Ecto neural progenitor cell (in vitro differentiated cells): ENCODE measurements at regions not wholly inside any gene's neighbourhood (a gene's known extent, or its start where the extent isn't known, plus 50 kb on each side); places are given as distances from the start of the nearest gene placed in this dataset.
"Not testable (repeated sequence)": the region's sequence is repeated elsewhere in the genome, so short reads cannot be mapped to it uniquely, and the experiment has no call there.

ENCODE experiments used
- DNase-seq: peaks from one replicate; pipeline ENCODE4 v3.0.0-alpha.2; 2018; ENCODE audit warnings: low spot score

DNA sequence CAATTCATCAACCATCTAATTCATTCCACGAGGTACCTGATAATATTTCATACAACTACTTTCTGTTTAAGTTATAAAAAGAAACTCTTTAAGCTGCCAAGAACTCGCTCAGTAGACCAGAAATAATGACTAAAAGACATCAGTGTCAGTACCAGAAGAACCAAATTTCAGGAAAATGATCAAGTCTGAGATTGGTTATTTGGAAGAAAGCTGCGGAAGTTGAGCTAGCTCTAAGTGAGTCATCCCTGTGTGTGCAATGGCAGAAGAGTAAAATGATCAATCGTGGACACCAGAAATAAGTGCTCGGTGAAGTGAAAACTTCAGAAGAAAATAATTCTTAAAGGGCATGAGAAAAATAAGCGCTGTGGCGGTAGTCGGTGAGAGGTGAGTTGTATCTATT lies 933.2 kb upstream of the CHORDC1 start:
- no peak for DNase-seq

DNA sequence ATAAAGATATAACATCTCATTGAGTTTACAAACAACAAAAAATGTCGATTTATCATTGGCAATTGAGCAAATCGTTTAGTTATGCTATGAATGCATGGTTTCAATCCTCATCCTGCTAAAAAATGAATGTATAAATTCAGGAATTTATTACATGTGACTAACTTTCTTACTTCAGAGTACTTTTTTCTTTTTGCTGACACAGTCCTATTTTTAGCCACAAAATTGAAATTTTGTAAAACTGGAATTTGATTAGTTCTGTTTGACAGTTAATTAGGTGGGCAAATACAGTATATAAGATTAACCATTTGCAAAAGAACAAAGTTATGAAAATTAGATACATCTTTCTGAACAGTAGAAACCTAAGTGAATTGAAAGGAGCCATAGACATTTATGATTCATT lies 925.0 kb upstream of the CHORDC1 start:
- DNase-seq: no peak

DNA sequence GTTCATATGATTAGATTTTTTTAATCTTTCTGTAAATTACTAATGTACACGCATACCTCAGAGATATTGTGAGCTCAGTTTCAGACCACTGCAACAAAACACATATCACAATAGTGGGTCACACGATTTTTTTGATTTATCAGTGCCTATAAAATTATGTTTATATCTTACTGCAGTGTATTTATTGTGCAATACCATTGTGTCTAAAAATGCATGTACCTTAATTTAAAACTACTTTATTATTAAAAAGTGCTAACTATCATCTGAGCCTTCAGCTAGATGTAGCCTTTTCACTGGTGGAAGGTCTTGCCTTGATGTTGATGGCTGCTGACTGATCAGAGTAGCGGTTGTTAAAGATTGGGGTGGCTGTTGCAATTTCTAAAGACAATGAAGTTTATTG lies 918.8 kb upstream of the CHORDC1 start:
- no peak for DNase-seq

DNA sequence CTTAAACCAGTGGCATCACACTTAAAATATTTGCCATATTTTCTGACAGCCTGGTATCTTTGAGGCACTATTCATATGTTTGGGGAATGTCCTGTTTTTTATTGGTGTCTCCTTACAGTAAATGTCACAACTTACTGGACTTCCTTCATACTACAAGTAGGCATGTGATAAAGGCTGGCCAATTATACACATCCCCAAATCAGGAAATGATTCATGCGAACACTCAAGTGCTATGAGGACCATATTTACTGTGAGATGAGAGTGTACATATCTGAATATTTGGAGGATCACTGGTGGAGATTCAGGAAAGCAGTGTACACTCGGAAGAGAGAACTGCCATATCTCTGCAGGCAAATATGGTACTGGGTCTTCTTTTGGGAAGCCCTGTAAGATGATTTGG lies 913.8 kb upstream of the CHORDC1 start:
- no peak for DNase-seq

DNA sequence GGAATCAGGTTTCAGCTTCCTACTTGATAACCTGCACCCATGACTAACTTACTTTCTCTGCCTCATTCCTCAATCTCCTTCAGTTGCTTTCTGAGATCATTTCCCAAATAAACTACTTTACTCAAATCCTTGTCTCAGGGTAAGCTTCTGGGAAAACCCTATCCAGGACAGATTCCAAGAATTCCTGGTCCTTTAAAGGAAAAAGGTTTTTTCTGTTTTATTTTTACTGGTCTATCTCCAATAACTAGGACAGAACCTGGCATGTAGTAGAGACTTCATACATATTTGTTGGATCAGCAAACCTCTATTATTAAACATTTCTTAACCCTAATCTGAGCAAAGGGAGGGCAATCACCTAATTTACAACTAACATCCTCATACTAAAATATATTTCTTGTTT lies 910.5 kb upstream of the CHORDC1 start:
- no peak for DNase-seq

DNA sequence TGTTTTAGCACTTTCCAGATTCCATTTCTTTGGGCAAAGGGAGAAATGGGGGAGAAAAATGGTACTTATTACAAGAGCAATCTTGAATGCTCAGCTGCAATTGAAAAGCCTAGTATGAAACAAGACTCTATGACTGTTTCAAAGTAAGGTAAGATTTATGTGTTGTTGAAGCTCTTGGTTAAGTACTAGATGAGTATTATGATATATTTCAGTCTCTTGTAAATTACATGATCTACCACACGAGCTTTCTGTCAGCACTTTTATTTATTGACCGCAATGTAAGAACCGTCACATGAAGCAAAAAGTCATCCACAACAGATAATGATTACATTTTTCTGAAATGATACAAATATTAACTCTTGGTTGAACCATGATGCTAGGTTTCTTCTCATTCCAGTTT lies 906.7 kb upstream of the CHORDC1 start:
- no peak for DNase-seq

DNA sequence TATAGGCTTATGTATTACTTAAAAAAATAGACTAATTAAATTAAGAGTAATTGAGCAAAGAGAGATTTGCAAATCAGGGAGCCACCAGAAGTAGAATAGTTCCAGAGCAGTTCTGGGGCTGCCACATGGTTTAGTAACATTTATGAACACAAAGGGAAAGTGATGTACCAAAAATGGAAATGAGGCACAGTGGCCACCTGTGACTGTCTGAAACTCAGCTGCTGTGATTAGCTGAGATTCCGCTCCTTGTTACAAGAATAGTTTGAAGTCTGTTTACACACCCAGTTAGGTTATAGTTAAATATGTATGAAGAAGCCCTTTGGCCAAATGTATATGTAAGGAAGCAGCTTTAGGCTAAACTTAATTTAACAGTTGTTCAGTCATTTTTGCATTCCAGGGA lies 901.5 kb upstream of the CHORDC1 start:
- no peak for DNase-seq

DNA sequence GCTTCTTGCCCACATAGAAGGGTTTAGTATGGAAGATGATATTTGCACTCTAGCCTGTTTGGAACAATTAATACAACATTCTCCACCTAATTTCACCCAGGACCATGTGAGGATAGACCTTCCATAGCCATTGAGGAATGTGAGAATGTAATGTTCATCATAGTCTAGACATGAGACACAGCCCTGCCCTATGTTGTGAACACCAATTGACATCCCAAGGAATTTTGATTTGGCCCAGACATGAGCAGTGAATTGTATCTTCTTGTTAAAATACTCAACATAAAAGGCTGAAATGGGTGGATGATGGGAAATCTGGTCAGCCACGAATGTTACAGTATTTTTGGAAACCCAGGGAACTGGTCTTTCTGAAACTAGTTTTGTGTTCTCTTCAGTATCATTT lies 892.3 kb upstream of the CHORDC1 start:
- DNase-seq: no peak

DNA sequence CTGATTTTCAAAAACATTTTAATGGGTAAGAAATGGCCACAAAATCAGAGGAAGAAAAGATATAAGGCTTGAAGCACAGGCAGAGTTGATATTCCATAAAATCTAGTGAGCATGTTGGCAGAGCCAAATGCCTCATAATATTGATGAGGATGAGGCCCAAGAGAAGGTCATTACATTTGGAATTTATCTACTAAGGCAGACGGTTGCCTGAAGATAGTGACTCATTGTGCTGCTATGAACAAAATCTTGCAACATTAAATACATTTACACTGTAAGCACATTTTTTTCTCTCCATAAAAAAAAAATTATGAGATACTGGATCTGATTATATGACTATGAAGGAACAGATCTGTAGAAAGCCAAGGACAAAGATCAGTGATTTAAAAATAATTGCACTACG lies 881.4 kb upstream of the CHORDC1 start:
- DNase-seq: no peak

DNA sequence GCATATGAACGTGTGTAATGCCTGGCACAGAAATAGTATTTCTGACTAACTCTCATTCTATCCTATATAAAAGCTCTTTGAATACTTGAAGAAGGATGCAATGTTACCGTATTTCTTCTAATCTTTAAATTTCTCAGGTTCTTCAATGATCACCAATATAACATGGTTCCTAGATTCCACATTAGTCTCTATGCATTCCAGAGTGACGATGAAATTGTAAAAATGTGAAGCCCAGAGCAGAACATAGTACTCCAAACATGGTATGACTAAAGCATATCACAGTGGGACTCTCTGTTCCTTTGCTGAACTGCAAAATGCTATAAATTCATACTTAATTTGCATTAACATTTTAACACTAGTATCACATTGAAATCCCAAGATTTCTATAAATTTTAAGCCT lies 877.6 kb upstream of the CHORDC1 start:
- no peak for DNase-seq

DNA sequence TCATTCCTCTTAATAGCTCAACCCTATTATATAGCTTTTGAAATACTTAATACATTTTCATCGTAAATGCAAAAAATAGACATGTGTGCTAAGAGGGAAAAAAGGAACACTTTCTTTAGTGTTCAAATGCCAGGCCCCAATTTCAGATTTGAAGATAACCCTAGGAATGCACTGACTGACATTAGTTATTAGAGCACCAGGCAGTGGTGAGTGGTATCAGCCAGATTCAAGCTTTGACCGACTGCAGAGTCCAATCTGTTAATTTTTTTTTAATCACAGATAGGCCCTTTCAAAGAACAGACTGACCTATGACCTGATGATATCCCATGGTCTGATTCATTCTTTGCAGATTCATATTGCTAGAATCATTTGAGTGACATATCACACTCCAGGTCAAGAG lies 874.2 kb upstream of the CHORDC1 start:
- DNase-seq: no peak

DNA sequence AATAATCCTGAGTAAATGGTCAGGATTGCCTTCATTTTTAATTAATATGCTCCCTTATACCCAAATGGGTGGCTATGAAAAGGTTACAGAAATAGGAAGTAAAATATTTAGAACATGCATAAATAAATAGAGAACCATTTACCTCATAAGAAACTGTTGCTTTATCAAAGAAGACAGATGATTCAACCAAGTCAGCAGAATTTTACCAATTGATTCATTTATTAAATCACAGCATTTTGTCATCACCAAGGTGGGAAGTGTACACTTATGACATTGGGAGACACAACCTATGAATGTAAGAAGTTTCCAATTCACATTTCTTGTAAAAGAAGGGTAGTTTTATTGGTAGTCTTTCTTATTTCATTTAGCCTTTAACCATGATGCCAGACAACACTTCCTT lies 870.3 kb upstream of the CHORDC1 start:
- DNase-seq: no peak

DNA sequence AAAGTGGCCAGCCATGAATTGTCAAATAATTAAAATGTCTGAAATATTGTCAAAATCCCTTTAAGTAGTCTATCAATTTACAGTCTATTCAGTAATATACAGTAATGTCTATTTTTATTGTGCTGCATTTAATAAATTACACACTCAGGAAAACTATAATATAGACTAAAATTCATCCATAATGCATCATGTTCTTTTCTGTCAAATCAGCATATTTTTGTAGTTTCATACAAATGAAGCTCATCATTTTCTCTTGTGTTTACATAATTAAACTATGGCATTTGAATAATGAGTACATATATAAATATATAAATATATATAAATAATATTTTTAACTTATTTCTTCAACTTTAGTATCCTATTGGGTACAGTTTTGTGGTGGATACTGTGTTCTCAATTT lies 868.7 kb upstream of the CHORDC1 start:
- DNase-seq: no peak

DNA sequence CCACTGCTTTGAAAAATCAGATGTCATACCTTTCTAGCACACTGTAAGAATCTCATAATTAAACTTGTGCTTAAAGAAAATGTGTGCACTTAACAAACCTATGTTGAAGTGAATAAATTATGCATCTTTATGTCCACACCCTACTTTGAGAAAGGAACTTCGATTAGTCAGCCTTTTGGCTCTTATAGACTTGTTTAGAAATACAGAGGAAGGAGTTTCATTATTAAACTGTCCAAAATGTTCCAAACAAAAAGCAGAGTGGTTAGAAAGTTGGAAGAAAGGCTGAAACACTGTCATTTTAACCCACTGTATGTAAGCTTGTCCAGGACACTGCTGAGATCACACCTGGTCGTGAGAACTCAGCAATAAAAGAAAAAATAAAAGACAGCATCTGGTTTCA lies 863.2 kb upstream of the CHORDC1 start:
- no peak for DNase-seq

DNA sequence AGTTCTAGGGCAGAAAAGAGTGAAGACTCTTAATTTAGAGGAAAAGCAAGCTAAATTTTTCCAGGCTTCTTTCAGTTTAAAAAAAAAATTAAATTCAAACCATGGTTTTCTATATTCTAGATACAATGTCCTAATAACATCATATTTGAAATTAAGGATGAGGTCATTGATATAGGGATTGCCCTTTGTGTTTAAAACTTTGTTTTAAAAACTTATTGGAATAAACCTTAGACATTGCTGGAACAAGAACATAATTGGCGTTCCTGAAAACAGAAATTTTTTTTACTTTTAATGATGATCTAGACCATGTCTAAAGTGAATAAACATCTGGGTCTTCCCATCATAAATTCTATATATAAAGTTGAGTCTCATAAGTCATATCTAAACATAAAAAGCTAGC lies 859.4 kb upstream of the CHORDC1 start:
- no peak for DNase-seq

DNA sequence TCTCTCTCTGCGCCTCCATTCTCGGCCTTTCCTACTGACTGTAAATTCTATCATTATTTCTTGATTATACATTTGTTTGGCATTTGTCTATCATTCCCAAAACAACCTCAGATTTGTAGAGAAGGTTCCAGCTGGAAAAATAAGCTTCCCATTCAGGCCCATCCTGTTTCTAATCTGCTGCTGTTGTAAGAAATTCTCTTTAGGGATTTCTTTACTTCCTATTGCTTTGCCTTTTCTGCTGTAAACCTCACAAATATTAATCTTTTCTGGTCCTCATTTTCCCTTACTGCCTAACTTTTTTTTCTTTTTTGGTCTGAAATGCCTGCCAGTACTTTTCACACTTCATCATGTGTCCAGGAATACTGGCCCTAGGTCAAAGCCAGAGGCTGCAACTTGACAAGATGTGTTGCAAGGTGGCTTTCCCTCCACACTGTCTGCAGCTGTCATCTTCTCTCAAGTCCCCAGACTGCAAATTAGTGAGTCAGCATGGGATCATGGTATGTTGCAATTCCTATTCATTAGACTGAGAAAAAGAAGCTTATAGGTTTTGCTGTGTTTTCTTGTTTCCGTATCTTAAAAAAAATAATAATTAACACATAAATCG lies 858.7 kb upstream of the CHORDC1 start:
- DNase-seq: no peak

DNA sequence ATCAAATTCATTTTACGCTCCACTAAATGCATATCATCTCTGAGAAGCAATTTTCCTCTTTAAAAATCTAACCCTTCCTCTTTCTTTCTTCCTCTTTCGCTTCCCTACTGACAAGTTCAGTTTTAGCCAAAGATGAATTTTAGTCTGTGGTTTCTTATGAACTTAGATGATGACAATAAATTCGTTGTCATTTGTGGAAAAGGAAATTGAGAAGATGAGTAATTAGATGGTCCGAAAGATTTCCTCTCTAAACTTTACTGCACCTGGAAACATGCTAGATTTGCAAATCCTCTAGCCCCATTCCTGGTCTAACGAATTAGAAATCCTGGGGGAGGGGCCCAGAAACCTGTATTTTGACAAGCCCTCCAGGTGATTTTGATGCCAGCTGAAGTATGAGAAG lies 855.4 kb upstream of the CHORDC1 start:
- DNase-seq: no peak

DNA sequence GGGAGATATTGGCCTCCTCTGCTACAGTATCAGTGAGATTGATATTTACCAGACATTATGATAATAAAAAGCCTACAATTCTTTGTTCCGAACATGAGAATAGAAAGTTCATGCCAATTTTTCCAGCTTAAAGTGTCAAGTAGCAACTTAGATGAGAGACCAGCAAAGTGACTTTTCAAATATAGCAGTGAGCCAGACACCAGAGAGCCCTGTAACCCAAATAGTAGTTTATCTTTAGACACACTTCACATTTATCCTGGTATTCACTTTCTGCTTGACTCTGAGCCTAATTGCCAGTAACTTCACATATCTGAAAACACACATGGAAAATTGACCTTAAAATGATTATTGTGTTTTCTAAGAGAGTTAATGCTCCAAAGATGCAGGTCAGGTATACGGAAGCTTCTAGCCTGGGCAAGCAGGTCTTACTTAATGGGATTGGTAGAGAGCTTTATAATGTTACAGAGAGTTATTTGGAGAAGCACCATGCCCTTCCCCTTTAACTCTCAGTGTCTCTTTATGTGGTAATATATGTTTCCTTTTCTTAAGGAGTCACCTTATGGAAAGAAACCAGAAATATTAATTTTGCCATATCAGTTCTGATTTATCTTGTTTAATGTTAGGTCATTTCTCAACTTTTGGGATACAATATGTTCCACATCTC lies 852.3 kb upstream of the CHORDC1 start:
- no peak for DNase-seq

DNA sequence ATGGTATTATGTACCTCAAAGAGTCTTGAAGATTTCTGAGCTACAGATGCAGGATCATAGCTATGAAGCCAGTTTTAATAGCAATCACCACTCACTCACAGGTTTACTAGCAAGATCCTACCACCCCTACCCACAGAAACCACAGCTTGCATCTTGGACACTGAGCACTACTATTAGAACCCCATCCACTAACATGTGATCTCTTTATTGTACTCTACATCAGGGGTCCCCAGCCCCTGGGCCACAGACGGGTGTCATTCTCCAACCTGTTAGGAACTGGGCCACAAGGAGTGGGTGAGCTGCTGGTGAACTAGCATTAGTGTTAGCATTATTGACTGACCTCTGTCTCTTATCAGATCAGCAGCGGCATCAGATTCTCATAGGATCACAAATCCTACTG lies 844.8 kb upstream of the CHORDC1 start:
- no peak for DNase-seq

DNA sequence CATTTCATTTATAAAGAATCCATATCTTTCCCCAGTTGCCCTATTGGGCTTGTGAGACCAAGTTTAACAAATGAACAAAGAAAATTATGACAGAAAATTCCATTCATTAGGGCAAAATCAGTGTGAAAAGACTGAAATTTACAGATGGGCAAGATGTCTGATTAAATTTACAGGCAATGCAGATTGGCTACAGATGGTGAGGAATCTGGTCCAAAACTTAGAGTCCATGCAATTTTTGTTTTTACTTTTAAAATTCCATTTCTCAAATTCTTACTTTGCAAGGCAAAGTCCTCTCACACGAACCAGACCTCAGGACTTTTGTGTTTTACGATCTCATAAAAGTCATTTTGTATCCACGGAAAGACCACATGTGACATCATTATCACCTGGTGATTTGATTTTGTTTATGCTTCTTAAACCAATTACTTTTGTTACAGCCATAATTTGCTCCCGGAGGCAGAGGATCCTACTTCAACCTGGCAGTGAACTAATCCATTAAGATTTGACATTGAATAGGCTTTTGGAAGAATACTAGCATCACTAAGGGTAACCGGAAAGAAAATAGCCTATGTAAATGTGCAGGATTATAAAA lies 843.7 kb upstream of the CHORDC1 start:
- DNase-seq: no peak

DNA sequence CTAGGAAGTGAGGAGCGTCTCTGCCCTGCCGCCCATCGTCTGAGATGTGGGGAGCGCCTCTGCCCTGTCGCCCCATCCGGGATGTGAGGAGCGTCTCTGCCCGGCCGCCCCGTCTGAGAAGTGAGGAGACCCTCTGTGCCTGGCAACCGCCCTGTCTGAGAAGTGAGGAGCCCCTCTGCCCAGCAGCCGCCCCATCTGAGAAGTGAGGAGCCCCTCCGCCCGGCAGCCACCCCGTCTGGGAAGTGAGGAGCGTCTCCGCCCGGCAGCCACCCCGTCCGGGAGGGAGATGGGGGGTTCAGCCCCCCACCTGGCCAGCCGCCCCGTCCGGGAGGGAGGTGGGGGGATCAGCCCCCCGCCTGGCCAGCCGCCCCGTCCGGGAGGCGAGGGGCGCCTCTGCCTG lies 840.5 kb upstream of the CHORDC1 start:
- not testable (repeated sequence) for DNase-seq

DNA sequence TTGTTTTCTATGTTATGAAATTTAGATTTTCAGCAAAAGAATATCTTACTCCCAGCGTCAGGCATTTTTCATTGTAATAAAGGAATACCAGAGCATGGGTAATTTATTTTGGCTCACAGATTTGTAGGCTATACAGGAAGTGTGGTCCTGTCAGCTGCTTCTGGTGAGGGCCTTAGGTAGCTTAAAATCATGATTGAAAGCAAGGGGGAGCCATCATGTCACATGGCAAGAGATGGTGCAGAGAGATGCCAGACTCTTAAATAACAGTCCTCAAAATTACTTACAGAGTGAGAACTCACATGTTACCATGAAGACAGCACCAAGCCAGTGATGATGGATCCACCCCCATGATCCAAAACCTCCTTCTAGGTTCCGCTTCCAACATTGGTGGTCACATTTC lies 825.0 kb upstream of the CHORDC1 start:
- no peak for DNase-seq

DNA sequence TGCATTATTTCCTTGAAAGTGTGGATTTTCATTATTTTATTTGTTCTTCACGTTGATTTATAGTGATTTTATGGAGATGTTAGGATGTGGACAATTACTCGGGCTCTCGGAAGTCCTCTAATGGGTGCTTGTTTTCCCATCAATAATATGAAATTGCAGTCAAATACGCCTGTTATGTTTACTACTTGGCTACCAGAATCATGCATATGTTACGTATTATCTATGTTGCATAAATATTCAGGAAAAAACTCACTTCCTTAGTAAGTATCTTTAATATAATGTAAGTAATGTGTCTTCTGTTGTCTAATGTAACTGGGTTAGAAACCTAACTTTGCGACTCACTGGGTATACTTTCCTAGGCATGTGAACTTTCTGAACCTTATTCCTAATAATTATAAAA lies 823.4 kb upstream of the CHORDC1 start:
- no peak for DNase-seq

DNA sequence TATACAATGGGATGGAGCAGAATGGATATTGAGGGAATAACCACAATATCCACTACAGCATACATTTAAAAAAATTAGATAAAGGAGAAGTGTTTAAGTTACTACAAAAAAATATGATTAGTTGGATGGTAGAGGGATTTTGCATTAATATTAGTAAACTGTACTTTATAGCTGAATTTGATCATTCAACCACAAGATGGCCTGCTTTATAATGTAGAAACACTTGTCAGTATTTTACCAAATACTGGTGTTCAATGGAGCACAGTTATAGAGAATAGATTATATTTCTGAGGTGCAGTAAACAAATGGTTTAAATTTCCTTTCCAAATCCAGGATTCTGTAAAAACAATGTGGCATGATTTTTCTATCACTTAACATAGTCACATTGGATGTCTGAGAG lies 818.8 kb upstream of the CHORDC1 start:
- no peak for DNase-seq
